HepG2 (cell line): ENCODE measurements at regions not wholly inside any gene's neighbourhood (a gene's known extent, or its start where the extent isn't known, plus 50 kb on each side); places are given as distances from the start of the nearest gene placed in this dataset.

Experiments used
- ATAC-seq: fragments of 200-7000 bp; cut with Tn5 transposase; 3 replicates; pipeline ENCODE4 v1.9.1; 2020; ENCODE audit warnings: mild to moderate bottlenecking, moderate library complexity
- BruUV-seq: library from RNA; stranded (reverse); fragments of 400-500 nt; replicated peaks from 2 replicates; lab custom pipeline; 2021; lab: Mats Ljungman, UMichigan
- CTCF ChIA-PET: fragments of 300-600 bp; formaldehyde crosslinking; extraction: SDS; loops from one replicate; lab custom pipeline; 2021; ENCODE audit warnings: low total read pairs, inconsistent platforms, low intra/inter-chr PET ratio; lab: Yijun Ruan, JAX
- POLR2A ChIA-PET: fragments of 350-600 bp; sonication (Branson Sonifier 250); formaldehyde crosslinking; loops from one replicate; lab custom pipeline; 2020; ENCODE audit warnings: antibody characterized with exemption, inconsistent platforms; lab: Yijun Ruan, JAX
- DNase-seq: peaks from one replicate; pipeline ENCODE4 v3.0.0-alpha.2; 2015; ENCODE audit warnings: low spot score
- FAIRE-seq: peaks from 3 replicates; lab custom pipeline; 2011; peaks lifted over from hg19 to GRCh38; lab: Jason Lieb, UNC
- H2AFZ ChIP-seq: one replicate; pipeline ENCODE4 v1.6.1; 2011; ENCODE audit warnings: low read length, inconsistent platforms
- H3K27ac ChIP-seq: fragments of 300-600 bp; 3 replicates; pipeline ENCODE4 v1.8.0; 2011; ENCODE audit warnings: mixed run types, mild to moderate bottlenecking, mixed read lengths, low read length, inconsistent platforms; ENCODE audit not compliant: insufficient read depth; ENCODE audit errors: extremely low read length
- H3K27me3 ChIP-seq, 2 experiments: fragments of 200-600 bp in 1 of 2; 2 replicates in 1 of 2; 3 replicates in 1 of 2; pipeline versions ENCODE4 v1.6.0 to v1.8.0; 2011; ENCODE audit warnings: low read length in 2 of 2, mild to moderate bottlenecking in 2 of 2, moderate library complexity in 2 of 2, inconsistent platforms in 1 of 2; ENCODE audit not compliant: insufficient read depth in 2 of 2, control insufficient read depth in 1 of 2
- H3K36me3 ChIP-seq, 2 experiments: fragments of 200-600 bp in 1 of 2; replicated peaks in 1 of 2; 2 replicates in 1 of 2; 3 replicates in 1 of 2; pipeline versions ENCODE4 v1.5.1 to v1.8.0; 2011; ENCODE audit warnings: low read length in 2 of 2, inconsistent platforms in 1 of 2; ENCODE audit not compliant: insufficient read depth in 2 of 2, control insufficient read depth in 1 of 2
- H3K4me1 ChIP-seq: 2 replicates; pipeline ENCODE4 v1.5.1; 2012; ENCODE audit warnings: low read length, inconsistent platforms; ENCODE audit not compliant: insufficient read depth
- H3K4me2 ChIP-seq: 2 replicates; pipeline ENCODE4 v1.6.0; 2011; ENCODE audit warnings: low read depth, low read length, inconsistent platforms
- H3K4me3 ChIP-seq, 3 experiments: fragments of 200-600 bp in 1 of 3; sonication (generic), shearing (Covaris generic) in 1 of 3; replicated peaks in 1 of 3; 2 replicates each; pipeline ENCODE4 v1.5.1; 2011 to 2016; ENCODE audit warnings: low read length in 3 of 3, inconsistent platforms in 2 of 3, low read depth in 2 of 3, mild to moderate bottlenecking in 2 of 3, control low read depth in 1 of 3, mixed read lengths in 1 of 3; ENCODE audit not compliant: insufficient read depth in 1 of 3
- H3K79me2 ChIP-seq: one replicate; pipeline ENCODE4 v1.6.1; 2011; ENCODE audit warnings: low read length, inconsistent platforms; ENCODE audit not compliant: insufficient read depth
- H3K9ac ChIP-seq: 2 replicates; pipeline ENCODE4 v1.6.0; 2011; ENCODE audit warnings: mild to moderate bottlenecking, low read depth, low read length, inconsistent platforms; ENCODE audit not compliant: insufficient read depth
- H3K9me3 ChIP-seq: 2 replicates; pipeline ENCODE4 v1.5.1; 2012; ENCODE audit warnings: mild to moderate bottlenecking, low read length
- H4K20me1 ChIP-seq: 2 replicates; pipeline ENCODE4 v1.6.0; 2011; ENCODE audit warnings: inconsistent platforms, mild to moderate bottlenecking, low read length, moderate library complexity; ENCODE audit not compliant: insufficient read depth
- ATM ChIP-seq: fragments of 450-650 bp; IDR thresholded peaks from 2 replicates; pipeline ENCODE4 v1.7.1; 2017; ENCODE audit warnings: mild to moderate bottlenecking, borderline replicate concordance
- MIXL1 ChIP-seq: IDR thresholded peaks from 2 replicates; pipeline ENCODE4 v1.6.1; 2016
- RBFOX2 ChIP-seq: fragments of 200-400 bp; formaldehyde crosslinking; IDR thresholded peaks from 2 replicates; pipeline ENCODE4 v1.6.1; 2017; ENCODE audit warnings: low read depth, mild to moderate bottlenecking, low read length
- REXO4 ChIP-seq: sonication (generic); formaldehyde crosslinking; IDR thresholded peaks from 2 replicates; pipeline ENCODE4 v1.8.0; 2022; ENCODE audit warnings: missing genetic modification reagents, mild to moderate bottlenecking, borderline replicate concordance
- SYNCRIP ChIP-seq: fragments of 200-400 bp; formaldehyde crosslinking; IDR thresholded peaks from 2 replicates; pipeline ENCODE4 v1.6.1; 2018; ENCODE audit warnings: mild to moderate bottlenecking, low read depth, low read length; ENCODE audit not compliant: insufficient read depth
- ZFP90 ChIP-seq: sonication (generic); formaldehyde crosslinking; IDR thresholded peaks from 2 replicates; pipeline ENCODE4 v1.8.0; 2022; ENCODE audit warnings: missing genetic modification reagents, mild to moderate bottlenecking, inconsistent platforms, borderline replicate concordance
- ZMYM2 ChIP-seq: sonication (generic); formaldehyde crosslinking; IDR thresholded peaks from 2 replicates; pipeline ENCODE4 v1.8.0; 2022; ENCODE audit warnings: mild to moderate bottlenecking, missing genetic modification reagents
- ZMYM3 ChIP-seq: sonication (generic); formaldehyde crosslinking; IDR thresholded peaks from 2 replicates; pipeline ENCODE4 v1.5.1; 2020; ENCODE audit warnings: mild to moderate bottlenecking, missing genetic modification reagents
- ZNF556 ChIP-seq: sonication (generic); formaldehyde crosslinking; IDR thresholded peaks from 2 replicates; pipeline ENCODE4 v1.4.0; 2020; ENCODE audit warnings: mild to moderate bottlenecking, missing genetic modification reagents, borderline replicate concordance
- ZNF558 ChIP-seq: sonication (generic); formaldehyde crosslinking; IDR thresholded peaks from 2 replicates; pipeline ENCODE4 v1.9.0; 2022; ENCODE audit warnings: mild to moderate bottlenecking, missing genetic modification reagents, borderline replicate concordance
- ZSCAN25 ChIP-seq: sonication (generic); formaldehyde crosslinking; IDR thresholded peaks from 2 replicates; pipeline ENCODE4 v1.8.0; 2022; ENCODE audit warnings: mild to moderate bottlenecking, missing genetic modification reagents
- WGBS: methylation state at CpG from one replicate; pipeline ENCODE4 v1.1.6; 2017; ENCODE audit warnings: low lambda C conversion rate; 5-methylcytosine and 5-hydroxymethylcytosine counted together
- in situ Hi-C: cut with HindIII; loops from 2 replicates; pipeline ENCODE4 v1.10.0; 2017; ENCODE audit warnings: low pct_unique_long_range_greater_than_20kb; ENCODE audit not compliant: extremely low pct_ligation_motif_present
- intact Hi-C: fragments of 100-400 bp; cut with micrococcal nuclease; formaldehyde crosslinking; loops from one replicate; pipeline ENCODE4 v1.10.0; 2022; ENCODE audit not compliant: unreplicated experiment
- TF ChIP-seq, protein P1 (sequence below): sonication (generic); formaldehyde crosslinking; IDR thresholded peaks from 2 replicates; pipeline ENCODE4 v1.5.0; 2020; ENCODE audit warnings: mild to moderate bottlenecking, missing genetic modification reagents, moderate library complexity
- TF ChIP-seq, protein P2 (sequence below): sonication (generic); formaldehyde crosslinking; conservative IDR thresholded peaks from 2 replicates; pipeline ENCODE4 v1.8.0; 2022; ENCODE audit warnings: mild to moderate bottlenecking, moderate library complexity, missing genetic modification reagents

DNA sequence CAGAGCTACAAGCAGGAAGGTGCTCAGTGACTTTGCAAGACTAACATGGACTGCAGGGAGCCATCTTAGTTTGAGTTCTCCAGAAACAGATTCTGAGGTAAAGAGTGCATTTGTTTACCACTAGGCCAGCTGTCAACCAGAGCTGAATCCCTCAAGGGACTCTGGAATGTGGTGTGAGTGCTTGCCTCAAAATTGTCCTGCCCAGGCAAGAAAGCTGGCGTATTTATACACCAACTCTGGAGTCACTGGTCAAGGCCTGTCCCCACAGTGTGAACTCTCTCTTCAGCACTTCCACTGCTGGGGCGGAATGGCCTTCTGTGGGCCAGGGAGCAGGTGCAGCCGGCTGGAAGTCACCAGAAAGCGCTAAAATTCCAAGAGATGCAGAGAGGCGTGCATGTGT, 139.2 kb upstream of the TBCA start:
- no peaks in the 10 kb centered on the region for H4K20me1 ChIP-seq
- H3K36me3 ChIP-seq: no peaks in the 10 kb centered on the region
- H3K4me2 ChIP-seq: no peak overlapping the region
- DNase-seq (no peak), ATAC-seq (no peak), FAIRE-seq (no peak)
- CTCF ChIA-PET: no interaction called here
- H3K4me1 ChIP-seq: no peaks in the 10 kb centered on the region
- H3K27ac ChIP-seq: no peak overlapping the region
- no TSS peak for BruUV-seq
- H2AFZ ChIP-seq: no peak overlapping the region
- no peak overlapping the region for H3K4me3 ChIP-seq
- intact Hi-C loops (no loop called here), in situ Hi-C loops (no loop called here)
- H3K9me3 ChIP-seq: no peaks in the 10 kb centered on the region
- POLR2A ChIA-PET: no interaction called here
- H3K79me2 ChIP-seq: no peaks in the 10 kb centered on the region
- WGBS: 46% methylated on average over 5 of the region's 5 CpGs
- H3K27me3 ChIP-seq: peaks cover 0 to 33% of the 10 kb centered on the region in 2 experiments; a peak in 4 of 5 replicates
- no peak overlapping the region for H3K9ac ChIP-seq
- TF ChIP-seq SYNCRIP (no peak), MIXL1 (CRISPR knock-in tag) (no peak), ZMYM3 (no peak), ZNF556 (CRISPR knock-in tag) (no peak), ZMYM2 (CRISPR knock-in tag) (no peak), ATM (no peak), REXO4 (no peak), ZNF558 (no peak), ZFP90 (no peak), RBFOX2 (no peak), ZSCAN25 (no peak)
- TF ChIP-seq, protein P1, sequence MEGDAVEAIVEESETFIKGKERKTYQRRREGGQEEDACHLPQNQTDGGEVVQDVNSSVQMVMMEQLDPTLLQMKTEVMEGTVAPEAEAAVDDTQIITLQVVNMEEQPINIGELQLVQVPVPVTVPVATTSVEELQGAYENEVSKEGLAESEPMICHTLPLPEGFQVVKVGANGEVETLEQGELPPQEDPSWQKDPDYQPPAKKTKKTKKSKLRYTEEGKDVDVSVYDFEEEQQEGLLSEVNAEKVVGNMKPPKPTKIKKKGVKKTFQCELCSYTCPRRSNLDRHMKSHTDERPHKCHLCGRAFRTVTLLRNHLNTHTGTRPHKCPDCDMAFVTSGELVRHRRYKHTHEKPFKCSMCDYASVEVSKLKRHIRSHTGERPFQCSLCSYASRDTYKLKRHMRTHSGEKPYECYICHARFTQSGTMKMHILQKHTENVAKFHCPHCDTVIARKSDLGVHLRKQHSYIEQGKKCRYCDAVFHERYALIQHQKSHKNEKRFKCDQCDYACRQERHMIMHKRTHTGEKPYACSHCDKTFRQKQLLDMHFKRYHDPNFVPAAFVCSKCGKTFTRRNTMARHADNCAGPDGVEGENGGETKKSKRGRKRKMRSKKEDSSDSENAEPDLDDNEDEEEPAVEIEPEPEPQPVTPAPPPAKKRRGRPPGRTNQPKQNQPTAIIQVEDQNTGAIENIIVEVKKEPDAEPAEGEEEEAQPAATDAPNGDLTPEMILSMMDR (CRISPR knock-in tag): no peak
- TF ChIP-seq, protein P2, sequence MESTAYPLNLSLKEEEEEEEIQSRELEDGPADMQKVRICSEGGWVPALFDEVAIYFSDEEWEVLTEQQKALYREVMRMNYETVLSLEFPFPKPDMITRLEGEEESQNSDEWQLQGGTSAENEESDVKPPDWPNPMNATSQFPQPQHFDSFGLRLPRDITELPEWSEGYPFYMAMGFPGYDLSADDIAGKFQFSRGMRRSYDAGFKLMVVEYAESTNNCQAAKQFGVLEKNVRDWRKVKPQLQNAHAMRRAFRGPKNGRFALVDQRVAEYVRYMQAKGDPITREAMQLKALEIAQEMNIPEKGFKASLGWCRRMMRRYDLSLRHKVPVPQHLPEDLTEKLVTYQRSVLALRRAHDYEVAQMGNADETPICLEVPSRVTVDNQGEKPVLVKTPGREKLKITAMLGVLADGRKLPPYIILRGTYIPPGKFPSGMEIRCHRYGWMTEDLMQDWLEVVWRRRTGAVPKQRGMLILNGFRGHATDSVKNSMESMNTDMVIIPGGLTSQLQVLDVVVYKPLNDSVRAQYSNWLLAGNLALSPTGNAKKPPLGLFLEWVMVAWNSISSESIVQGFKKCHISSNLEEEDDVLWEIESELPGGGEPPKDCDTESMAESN (CRISPR knock-in tag): no peak
